ENCODE measurements at regions not wholly inside any gene's neighbourhood (a gene's known extent, or its start where the extent isn't known, plus 50 kb on each side); places are given as distances from the start of the nearest gene placed in this dataset.

DNA sequence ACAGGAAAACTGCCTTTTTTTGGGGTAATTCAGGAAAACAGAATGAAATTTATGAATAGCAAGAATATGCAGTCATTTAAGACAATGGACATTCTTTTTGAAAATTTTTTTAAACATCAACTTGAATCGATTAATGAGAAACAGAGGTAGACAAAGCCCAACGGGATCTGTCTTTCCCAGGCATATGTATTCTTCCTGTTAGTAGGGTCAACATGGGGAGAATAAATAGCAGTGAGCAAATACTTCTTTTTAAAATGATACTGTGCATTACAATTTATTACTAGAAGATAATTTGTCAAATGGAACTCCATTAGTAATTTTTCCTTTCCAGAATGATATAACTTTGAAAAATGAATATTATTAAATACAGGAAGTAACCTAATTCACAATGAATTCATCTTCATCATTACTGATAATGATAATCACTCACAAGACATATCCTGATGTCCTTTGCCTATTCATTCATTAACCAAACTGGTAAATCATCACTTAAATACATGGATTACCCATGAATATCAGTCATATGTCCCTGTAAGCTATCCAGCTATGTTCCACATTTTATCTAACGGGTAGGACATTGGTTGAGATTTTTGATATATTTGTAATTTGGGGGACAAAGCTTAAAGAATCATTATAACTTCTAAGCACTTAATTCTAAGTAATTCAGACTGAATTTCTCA, 209.2 kb upstream of the CDIN1 start:
- no peak for DNase-seq

GRCh38 chr15:36370731-36371112, 208.7 kb upstream of the CDIN1 start:
- no peak for DNase-seq

- no peak for DNase-seq
Observed at GRCh38 chr15:36371509-36371908, 207.9 kb upstream of the CDIN1 start.

- DNase-seq, result no peak
Observed at GRCh38 chr15:36372968-36373367, 206.5 kb upstream of the CDIN1 start.

DNA sequence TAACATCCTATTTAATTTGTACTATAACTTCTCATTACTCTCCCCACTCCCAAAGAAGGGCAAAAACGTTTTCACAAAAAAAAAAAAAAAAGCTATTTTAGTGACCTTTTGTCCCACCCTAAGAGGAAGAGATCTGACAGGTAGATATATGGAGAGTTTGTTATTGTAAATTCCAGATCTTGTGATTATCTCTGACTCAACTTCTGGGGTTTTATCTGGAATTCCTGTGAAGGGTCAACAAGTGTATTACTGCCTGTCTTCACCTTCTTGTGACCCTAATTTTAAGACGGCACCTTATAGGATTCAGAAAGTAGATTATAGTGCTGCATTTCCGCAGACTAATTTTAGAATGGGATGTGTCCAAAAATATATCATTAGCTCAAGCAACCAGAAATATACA, 205.9 kb upstream of the CDIN1 start:
- no peak for DNase-seq

- DNase-seq, result no peak
Observed at GRCh38 chr15:36389107-36389506, 190.3 kb upstream of the CDIN1 start.

DNA sequence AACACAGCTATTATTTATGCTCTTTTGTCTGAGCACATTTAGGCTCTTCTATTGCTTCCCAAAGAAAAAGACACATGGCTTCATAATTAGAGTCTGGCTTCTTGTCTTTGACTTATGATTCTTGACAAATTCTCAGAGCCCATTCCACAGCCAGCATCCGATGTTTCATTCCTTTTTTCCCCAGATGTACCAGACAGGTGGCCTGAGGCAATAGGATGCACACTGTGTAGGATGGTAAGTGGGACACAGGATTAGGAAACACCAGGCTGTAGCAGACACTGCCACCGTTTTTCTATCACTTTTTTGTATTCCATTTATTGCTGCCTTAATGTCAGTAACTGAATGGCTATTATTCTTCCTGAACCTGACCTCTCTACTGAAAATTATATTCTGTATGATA, 188.9 kb upstream of the CDIN1 start:
- no peak for DNase-seq

DNA sequence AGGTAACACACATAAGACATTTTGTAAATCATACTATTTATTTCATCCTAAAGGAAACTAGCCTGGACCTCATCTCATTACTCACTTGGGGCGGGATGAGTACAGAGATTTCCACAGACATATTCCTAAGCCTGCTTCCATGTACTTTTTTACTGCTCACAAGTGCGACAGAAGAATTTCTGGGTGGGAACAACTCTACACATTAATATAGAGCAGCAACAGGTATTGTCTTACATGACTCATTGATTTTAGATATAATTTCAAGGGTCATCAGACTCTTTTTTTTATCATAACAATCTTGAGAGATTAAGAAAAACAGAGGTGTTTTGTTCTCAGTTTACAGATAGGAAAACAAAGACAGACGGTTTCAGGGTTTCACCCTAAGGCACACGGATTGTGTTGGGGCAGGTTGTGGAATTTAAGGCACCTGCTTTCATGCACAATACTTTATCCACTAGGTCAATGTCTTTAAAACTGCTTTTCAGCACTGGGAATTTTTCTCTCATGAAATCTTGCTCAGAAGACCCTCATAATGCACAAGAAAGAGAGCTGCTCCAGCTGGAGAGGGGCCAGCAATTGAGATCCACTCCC, 186.7 kb upstream of the CDIN1 start:
- no peak for DNase-seq

DNA sequence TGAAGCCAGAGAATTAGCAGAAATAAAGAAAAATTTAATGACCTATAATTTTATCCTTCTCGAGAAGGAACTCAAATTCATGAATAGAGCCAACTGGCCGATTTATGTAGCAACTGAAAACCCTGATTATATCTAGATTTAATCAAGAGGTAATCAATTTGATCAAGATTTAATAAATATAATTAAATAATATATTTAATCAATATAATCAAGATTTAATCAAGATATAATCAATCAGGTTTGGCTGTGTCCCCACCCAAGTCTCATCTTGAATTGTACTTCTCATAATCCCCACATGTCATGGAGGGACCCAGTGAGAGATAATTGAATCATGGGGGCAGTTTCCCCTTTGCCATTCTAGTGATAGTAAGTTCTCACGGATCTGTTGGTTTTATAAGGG, 181.2 kb upstream of the CDIN1 start:
- no peak for DNase-seq

DNA sequence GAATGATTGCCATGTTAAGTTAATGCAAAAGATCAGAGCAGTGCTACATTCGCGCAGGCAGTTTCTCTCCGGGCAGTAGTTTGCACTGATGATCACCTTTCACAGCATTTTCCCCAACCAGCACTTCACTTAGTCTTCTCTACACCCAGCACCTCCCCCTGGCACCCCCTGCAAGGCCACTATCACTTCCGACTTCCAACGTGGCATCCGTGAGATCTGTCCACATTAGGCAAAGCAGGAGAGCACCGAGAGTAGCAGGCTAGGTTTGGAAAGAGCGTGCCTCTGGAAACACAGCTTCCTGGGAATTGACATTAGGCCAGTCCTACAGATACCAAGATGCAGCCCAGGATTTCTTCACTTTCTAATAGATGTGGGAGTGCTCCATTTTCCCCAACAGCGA, 180.2 kb upstream of the CDIN1 start:
- DNase-seq, result no peak

DNA sequence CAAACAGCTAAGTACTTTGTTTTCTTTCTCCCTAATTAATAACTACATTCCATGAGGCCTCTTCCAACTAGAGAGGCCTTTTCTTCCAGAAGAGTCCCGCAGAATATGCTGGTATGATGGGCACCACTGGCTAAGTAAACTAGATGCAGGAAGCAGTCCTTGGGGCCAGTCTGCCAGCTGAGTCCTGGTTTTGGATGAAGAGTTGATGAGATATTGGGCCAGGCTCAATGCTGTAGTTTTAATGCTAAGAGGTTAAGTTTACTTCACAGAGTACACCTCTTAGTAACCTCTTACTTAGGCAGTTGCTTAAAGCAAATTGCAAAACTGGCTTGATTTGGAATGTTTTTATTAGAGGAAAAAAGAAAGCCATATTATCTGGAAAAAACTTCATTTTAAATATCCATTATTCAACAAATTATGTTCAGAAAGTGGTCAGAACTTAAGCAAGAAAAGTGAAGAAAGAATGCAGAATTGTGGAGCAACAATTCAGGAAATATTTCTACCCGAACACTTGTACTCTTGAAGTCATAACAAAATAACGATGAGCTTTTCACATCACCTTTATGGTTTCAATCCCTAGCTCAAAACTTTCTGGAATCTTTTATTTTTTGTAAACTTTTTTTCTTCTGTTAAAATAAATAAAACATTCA, 178.4 kb upstream of the CDIN1 start:
- no peak for DNase-seq

DNA sequence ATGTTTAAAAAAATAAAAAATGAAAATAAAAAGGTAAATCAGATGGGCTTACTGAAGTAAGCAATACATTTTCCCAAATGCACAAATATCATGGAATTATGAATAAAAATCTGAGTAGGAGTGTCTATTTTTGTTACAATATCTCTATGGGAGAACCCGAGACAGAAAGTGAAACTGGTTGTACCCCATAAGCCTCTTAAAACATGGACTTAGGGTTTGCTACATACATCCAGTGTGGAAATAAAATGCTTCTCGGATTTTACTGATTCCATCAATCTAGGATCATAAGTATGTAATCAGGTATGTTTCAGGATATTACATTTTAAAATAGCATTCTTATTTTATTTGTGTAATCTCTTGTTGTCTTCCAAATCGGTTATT, 177.8 kb upstream of the CDIN1 start:
- DNase-seq, result no peak

GRCh38 chr15:36403351-36403750, 176.1 kb upstream of the CDIN1 start:
- no peak for DNase-seq

DNA sequence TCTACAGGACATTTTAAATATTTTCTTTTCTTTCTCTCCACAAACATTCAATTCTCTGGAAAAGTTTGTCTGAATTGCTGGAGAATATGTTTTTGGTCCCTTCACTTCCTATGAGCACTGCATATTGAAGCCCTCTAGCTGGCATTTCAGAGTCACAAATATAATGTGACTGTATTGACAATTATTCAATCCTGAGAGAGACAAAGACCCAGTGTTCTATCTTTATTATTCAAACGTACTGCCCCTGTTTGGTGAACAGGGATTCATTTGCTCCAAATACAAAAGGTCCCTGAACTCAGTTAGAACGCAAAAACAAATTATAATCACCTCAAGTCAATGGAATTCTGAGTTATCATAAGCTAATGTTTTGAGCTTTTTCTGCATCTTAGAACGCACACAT, 173.1 kb upstream of the CDIN1 start:
- no peak for DNase-seq

DNA sequence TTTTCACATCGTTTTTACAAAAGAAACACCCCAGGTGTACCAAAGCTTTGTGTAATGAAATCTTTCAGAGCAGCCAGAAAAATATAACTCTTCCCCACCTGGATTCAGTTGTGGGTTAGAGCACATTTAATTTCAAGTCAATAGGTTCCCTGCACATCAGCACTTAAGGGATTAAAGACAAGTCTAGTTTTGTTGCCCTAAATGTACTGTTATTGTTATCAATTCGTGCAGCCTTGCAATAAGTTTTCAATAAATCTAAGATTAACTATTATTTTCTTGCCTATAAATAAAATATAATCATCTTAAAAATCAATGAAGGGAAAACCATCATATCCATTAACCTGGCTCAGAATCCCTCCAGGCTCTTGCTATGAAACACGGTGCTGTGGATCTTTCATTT, 172.5 kb upstream of the CDIN1 start:
- no peak for DNase-seq

DNA sequence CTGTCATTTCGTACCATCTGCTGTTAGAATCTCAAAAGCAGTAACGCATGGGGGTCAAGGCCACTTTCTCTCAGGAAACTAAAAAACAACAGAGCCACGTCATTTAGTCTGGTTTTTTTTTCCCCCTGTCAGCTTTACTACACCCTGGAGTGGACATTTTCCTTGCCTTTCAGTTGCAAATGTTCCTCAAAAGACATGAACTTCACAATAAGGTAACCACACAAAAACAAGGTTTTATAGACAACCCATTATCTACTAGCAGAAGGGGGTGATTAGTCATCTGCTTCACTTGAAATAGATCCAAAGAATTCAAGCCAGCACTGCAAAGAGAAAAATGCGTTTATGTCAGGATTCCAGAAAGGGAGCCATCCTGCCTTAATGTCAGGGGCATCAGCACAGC, 171.8 kb upstream of the CDIN1 start:
- DNase-seq, result peak; percentile 82

DNA sequence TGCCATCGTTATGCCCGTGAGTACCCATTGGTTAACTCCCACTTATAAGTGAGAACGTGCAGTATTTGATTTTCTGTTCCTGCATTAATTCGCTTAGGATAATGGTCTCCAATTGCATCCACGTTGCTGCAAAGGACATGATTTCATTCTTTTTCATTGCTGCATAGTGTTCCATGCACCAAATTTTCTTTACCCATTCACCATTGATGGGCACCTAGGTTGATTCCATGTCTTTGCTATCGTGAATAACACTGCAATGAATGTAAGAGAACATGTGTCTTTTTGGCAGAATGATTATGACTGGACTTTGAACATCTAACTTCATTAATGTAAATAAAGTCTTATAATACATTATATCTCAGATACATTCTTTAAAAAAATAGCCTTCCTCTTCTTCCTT, 169.6 kb upstream of the CDIN1 start:
- no peak for DNase-seq

GRCh38 chr15:36414670-36415069, 164.8 kb upstream of the CDIN1 start:
- no peak for DNase-seq

- no peak for DNase-seq
Observed at GRCh38 chr15:36415643-36416042, 163.8 kb upstream of the CDIN1 start.

DNA sequence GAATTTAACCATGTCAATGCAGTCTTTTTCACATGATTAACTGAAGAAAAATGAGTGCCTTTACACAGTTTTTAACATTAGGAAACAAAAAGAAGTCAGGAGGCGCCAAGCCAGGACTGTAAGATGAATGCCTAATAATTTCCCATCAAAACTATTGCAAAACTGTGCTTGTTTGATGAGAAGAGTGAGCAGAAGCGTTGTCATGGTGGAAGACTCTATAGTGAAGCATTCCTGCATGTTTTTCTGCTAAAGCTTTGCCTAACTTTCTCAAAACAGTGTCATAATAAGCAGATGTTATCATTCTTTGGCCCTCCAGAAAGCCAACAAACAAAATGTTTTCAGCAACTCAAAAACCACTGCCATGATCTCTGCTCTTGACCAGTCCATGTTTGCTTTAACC, 156.8 kb upstream of the CDIN1 start:
- no peak for DNase-seq

DNA sequence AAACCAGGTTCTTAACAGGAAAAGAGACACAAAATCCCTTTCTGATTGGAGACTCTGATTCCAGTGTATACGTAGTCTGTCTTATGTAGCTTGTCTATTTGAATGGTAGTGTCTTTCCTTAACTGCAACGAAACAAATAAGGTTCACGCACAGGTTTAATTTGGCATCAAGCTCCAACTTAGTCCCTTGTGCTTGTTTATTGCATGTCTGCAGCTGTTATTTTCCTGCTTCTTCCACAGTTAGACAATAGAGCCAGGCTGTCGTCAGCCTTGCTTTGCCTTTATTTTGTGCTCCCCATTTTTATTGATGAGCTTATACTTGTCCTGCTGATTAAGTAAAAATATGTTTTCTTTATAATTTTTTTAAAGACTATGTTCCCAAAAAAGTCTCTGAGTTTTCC, 152.7 kb upstream of the CDIN1 start:
- peak; percentile 32 for DNase-seq

DNA sequence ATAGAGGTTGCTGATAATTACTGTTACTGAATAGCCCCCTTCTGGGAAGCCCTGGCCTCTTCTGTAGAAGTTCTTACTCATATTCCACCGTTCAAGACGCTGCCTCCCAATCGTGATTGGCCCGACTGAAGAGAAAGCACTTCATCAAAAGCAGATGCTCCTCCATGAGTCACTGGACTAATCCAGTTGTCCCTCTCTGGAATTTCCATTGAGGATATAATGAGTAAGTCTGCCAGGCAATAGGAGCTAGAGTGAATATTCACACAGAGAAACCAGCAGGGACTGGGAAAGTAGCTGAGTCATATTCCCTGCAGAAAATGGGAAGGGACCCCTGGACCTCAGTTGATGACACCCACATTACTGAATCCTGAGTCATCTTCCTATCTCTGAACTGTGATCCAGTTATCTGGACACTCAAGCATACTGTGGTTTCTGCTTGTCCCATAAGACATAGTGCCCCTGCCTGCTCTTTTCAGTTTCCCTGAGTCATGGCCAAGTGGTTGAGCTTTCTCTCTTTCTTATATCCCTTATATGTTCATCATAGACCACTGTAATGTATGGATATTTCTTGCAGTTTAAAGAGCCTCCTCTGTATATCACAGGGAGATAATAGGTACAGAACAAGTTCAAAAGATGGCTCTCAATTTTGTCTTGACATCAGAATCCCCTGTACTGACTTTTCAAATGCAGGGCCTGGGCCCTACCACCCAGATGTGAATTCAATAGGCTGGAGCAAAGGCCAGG, 151.2 kb upstream of the CDIN1 start:
- no peak for DNase-seq

DNA sequence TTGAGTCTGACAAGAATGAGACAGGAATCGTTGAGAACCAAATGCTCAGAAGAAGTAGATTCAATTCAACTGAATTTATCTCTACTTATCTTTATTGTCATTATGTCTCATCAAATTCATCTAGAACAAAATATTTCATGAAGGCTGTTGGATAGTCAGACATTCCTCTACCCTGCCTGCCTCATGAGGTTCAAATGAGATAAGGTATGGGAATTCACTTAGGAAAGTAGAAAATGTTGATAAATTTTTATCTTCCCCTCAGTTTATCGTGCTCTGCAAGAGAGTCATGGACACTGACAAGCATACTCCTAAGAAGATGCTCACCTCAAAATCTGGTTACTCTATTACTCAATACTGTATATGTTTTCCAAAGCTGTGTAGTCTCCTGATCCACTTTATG, 149.7 kb upstream of the CDIN1 start:
- no peak for DNase-seq

GRCh38 chr15:36430280-36430679, 149.1 kb upstream of the CDIN1 start:
- no peak for DNase-seq

Measured in NCI-H1694 treated with DMSO at 0.1 percent for 48 hours (cell line).